Common myeloid progenitor, CD34-positive (primary cell): ENCODE measurements at regions not wholly inside any gene's neighbourhood (a gene's known extent, or its start where the extent isn't known, plus 50 kb on each side); places are given as distances from the start of the nearest gene placed in this dataset.

Experiments used
- CTCF ChIA-PET: fragments of 350-600 bp; sonication (Branson Sonifier 250); formaldehyde crosslinking; loops from one replicate; lab custom pipeline; 2021; ENCODE audit warnings: antibody characterized with exemption; lab: Charles Lee
- POLR2A ChIA-PET: fragments of 350-600 bp; sonication (Branson Sonifier 250); formaldehyde crosslinking; loops from one replicate; lab custom pipeline; 2021; ENCODE audit warnings: antibody characterized with exemption; lab: Charles Lee
- DNase-seq, 3 donors: peaks; one replicate each; pipeline versions ENCODE4 v3.0.0 to v3.0.0-alpha.2; 2013
- H3K27ac ChIP-seq, 2 experiments: 1 replicate in 1 of 2; 2 replicates in 1 of 2; pipeline ENCODE4 v1.7.0; 2013; ENCODE audit warnings: inconsistent platforms in 2 of 2, low read length in 2 of 2, mild to moderate bottlenecking in 2 of 2, low read depth in 1 of 2, moderate library complexity in 1 of 2; ENCODE audit not compliant: severe bottlenecking in 2 of 2, insufficient read depth in 1 of 2, poor library complexity in 1 of 2
- H3K27me3 ChIP-seq, 5 experiments: replicated peaks in 2 of 5; 1 replicate in 3 of 5; 2 replicates in 2 of 5; pipeline versions ENCODE4 v1.6.1 to v1.7.0; 2013; ENCODE audit warnings: low read length in 4 of 5, mild to moderate bottlenecking in 2 of 5, moderate library complexity in 2 of 5, inconsistent platforms in 1 of 5; ENCODE audit not compliant: insufficient read depth in 5 of 5, control insufficient read depth in 4 of 5
- H3K36me3 ChIP-seq, 4 experiments: 1 replicate in 2 of 4; 2 replicates in 2 of 4; pipeline versions ENCODE4 v1.6.1 to v1.7.0; 2013; ENCODE audit warnings: low read length in 3 of 4, control low read depth in 1 of 4, mild to moderate bottlenecking in 1 of 4; ENCODE audit not compliant: control insufficient read depth in 4 of 4, insufficient read depth in 4 of 4
- H3K4me1 ChIP-seq, 4 experiments: 1 replicate in 3 of 4; 2 replicates in 1 of 4; pipeline versions ENCODE4 v1.6.1 to v1.7.1; 2013; ENCODE audit warnings: low read length in 3 of 4, mild to moderate bottlenecking in 3 of 4, control low read depth in 1 of 4, inconsistent platforms in 1 of 4, moderate library complexity in 1 of 4; ENCODE audit not compliant: control insufficient read depth in 4 of 4, insufficient read depth in 4 of 4; ENCODE audit errors: control extremely low read depth in 1 of 4
- H3K4me3 ChIP-seq, 7 experiments: 1 replicate in 4 of 7; 2 replicates in 3 of 7; pipeline versions ENCODE4 v1.5.1 to v1.7.0; 2013; ENCODE audit warnings: mild to moderate bottlenecking in 7 of 7, low read length in 6 of 7, moderate library complexity in 6 of 7, inconsistent platforms in 2 of 7, low read depth in 2 of 7, control low read depth in 1 of 7; ENCODE audit not compliant: insufficient read depth in 4 of 7, control insufficient read depth in 1 of 7; ENCODE audit errors: extremely low read depth in 1 of 7
- H3K9me3 ChIP-seq, 5 experiments: 1 replicate in 4 of 5; 2 replicates in 1 of 5; pipeline versions ENCODE4 v1.6.1 to v1.7.1; 2013; ENCODE audit warnings: low read length in 4 of 5, mild to moderate bottlenecking in 2 of 5, inconsistent platforms in 1 of 5, low read depth in 1 of 5, moderate library complexity in 1 of 5; ENCODE audit not compliant: control insufficient read depth in 4 of 5, insufficient read depth in 2 of 5; ENCODE audit errors: control extremely low read depth in 1 of 5
- WGBS: methylation state at CpG from one replicate; pipeline ENCODE4 v1.1.5; 2013; ENCODE audit not compliant: insufficient coverage; 5-methylcytosine and 5-hydroxymethylcytosine counted together

- Histone ChIP-seq H3K4me3 (no peak overlapping the region), H3K4me1 (peaks cover 0 to 5% (median 0%) of the 10 kb centered on the region in 4 experiments), H3K27me3 (peaks cover 0 to 3% (median 0%) of the 10 kb centered on the region in 5 experiments), H3K27ac (no peak overlapping the region), H3K36me3 (no peaks in the 10 kb centered on the region), H3K9me3 (no peaks in the 10 kb centered on the region)
- 100% methylated on average over 2 of the region's 4 CpGs for whole genome bisulfite sequencing
- ChIA-PET CTCF (interaction anchor here (1.0 to 1.2 kb wide), 2 partner anchors 20 to 40 kb away, joined by 3 to 5 read pairs; no protein-coding TSS in a partner anchor), POLR2A (no interaction called here)
- no peak for DNase-seq
Measured at GRCh38 chr3:194009892-194010533, 125.9 kb upstream of the HES1 start.

DNA sequence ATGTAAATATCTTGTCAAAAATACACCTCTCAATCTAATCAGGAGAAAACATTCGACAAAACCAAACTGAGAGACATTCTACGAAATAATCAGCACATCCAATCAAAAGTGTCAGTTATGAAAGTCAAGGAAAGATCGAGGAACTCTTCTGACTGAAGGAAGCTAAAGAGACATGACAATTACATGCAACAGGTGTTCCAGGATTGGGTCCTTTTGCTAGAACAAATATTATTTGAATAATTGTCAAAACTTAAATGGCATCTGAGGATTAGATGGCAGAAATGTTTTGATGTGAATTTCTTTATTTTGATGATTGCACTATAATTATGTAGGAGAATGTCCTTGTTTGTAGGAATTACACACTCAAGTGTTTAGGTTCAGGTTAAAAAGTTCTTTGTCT is 124.1 kb upstream of the HES1 start:
- Histone ChIP-seq H3K4me1 (no peaks in the 10 kb centered on the region), H3K36me3 (no peaks in the 10 kb centered on the region), H3K9me3 (peaks cover 0 to 1% (median 0%) of the 10 kb centered on the region in 5 experiments), H3K27me3 (peaks cover 0 to 3% (median 0%) of the 10 kb centered on the region in 5 experiments), H3K27ac (no peak overlapping the region), H3K4me3 (no peak overlapping the region)
- DNase-seq = no peak
- ChIA-PET CTCF (interaction anchor here (1.0 kb wide), 1 partner anchor 10 kb away, joined by 4 read pairs; no protein-coding TSS in a partner anchor), POLR2A (no interaction called here)
- 100% methylated on average over 1 of the region's 3 CpGs for WGBS

- WGBS = 100% methylated on average over 1 of the region's 4 CpGs
- POLR2A ChIA-PET = no interaction called here
- H3K36me3 ChIP-seq = no peaks in the 10 kb centered on the region
- peaks cover 0 to 2% (median 0%) of the 10 kb centered on the region in 5 experiments for H3K9me3 ChIP-seq
- no peaks in the 10 kb centered on the region for H3K4me1 ChIP-seq
- CTCF ChIA-PET = interaction anchor here (0.8 to 1.6 kb wide), 5 partner anchors 8 to 45 kb away, joined by 3 to 4 read pairs (median 4); no protein-coding TSS in a partner anchor
- no peak overlapping the region for H3K27ac ChIP-seq
- H3K4me3 ChIP-seq = no peak overlapping the region
- H3K27me3 ChIP-seq = peaks cover 0 to 3% (median 0%) of the 10 kb centered on the region in 5 experiments
- no peak for DNase-seq
Measured at GRCh38 chr3:194013928-194014327, 122.0 kb upstream of the HES1 start.

DNA sequence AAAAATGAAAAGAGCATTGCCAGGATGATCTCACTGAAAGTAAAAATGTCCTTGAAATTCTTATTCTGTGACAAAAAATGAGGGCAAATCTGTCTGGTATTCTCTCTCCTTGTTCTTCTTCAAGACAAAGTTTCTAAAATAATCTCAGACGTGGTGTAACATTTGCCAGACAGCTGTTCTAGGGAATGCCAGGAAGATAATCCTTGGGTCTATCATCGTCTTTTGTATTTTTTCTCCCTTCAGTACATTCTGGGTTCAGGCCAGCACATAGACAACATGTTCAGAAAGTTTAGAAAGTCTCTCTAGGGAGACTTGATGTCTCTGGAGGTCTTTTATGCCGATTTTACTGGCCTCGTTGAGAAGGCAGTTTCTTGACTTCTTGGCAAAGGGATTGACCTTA is 121.2 kb upstream of the HES1 start:
- Histone ChIP-seq H3K36me3 (no peaks in the 10 kb centered on the region), H3K4me1 (no peaks in the 10 kb centered on the region), H3K27ac (no peak overlapping the region), H3K4me3 (no peak overlapping the region), H3K27me3 (peaks cover 0 to 3% (median 0%) of the 10 kb centered on the region in 5 experiments), H3K9me3 (peaks cover 0 to 2% (median 0%) of the 10 kb centered on the region in 5 experiments)
- no peak for DNase-seq
- 98% methylated on average over 4 of the region's 4 CpGs for WGBS
- ChIA-PET POLR2A (no interaction called here), CTCF (interaction anchor here (1.4 to 1.6 kb wide), 2 partner anchors 10 to 12 kb away, joined by 3 to 4 read pairs; no protein-coding TSS in a partner anchor)

- peaks cover 0 to 2% (median 0%) of the 10 kb centered on the region in 5 experiments for H3K9me3 ChIP-seq
- H3K27ac ChIP-seq = no peak overlapping the region
- H3K36me3 ChIP-seq = no peaks in the 10 kb centered on the region
- 91% methylated on average over 6 of the region's 10 CpGs for WGBS
- ChIA-PET POLR2A (interaction anchor here (0.6 kb wide), 1 partner anchor 18 kb away, joined by 3 read pairs; no protein-coding TSS in a partner anchor), CTCF (interaction anchor here (0.6 to 1.8 kb wide), 4 partner anchors 14 to 46 kb away, joined by 3 to 5 read pairs (median 3); no protein-coding TSS in a partner anchor)
- no peak for DNase-seq
- peaks cover 0 to 10% (median under 1%) of the 10 kb centered on the region in 4 experiments for H3K4me1 ChIP-seq
- no peaks in the 10 kb centered on the region for H3K27me3 ChIP-seq
- no peak overlapping the region for H3K4me3 ChIP-seq
Measured at GRCh38 chr3:194019398-194020165, 116.4 kb upstream of the HES1 start.

DNA sequence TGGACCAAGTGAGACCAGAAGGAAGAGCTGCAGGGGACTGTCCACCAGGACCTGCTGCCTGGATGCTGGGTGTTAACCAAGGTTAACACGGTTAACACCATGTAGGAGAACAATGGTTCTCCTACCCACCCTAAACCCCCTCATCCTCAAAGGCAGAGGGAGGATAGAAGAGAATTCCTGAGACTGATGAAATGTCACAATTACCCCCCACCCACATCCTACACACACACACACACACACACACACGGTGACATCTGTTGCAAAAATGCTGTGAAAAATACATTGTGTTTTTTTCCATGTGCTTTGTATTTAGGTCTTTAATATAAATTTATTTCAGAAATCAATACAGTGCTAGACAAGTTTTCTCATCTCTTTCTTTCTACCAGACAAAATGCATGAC is 113.9 kb upstream of the HES1 start:
- DNase-seq = no peak
- Histone ChIP-seq H3K27ac (no peak overlapping the region), H3K36me3 (no peaks in the 10 kb centered on the region), H3K4me1 (peaks cover 0 to 10% (median under 1%) of the 10 kb centered on the region in 4 experiments), H3K9me3 (no peaks in the 10 kb centered on the region), H3K4me3 (no peak overlapping the region), H3K27me3 (no peaks in the 10 kb centered on the region)
- no CpG with 5 or more reads among the region's 2 CpGs for WGBS
- ChIA-PET CTCF (interaction anchor here (0.8 to 1.3 kb wide), 3 partner anchors 9 to 51 kb away, joined by 3 to 4 read pairs (median 4); no protein-coding TSS in a partner anchor), POLR2A (no interaction called here)
